Caco-2 (cell line): ENCODE measurements at regions not wholly inside any gene's neighbourhood (a gene's known extent, or its start where the extent isn't known, plus 50 kb on each side); places are given as distances from the start of the nearest gene placed in this dataset.

Experiments
- BruUV-seq: library from RNA; stranded (reverse); fragments of 400-500 nt; replicated peaks from 2 replicates; lab custom pipeline; 2021; lab: Mats Ljungman, UMichigan
- CTCF ChIA-PET: fragments of 300-600 bp; sonication (Branson Sonifier 250); formaldehyde crosslinking; loops from one replicate; lab custom pipeline; 2022; ENCODE audit warnings: antibody characterized with exemption; lab: Charles Lee
- POLR2A ChIA-PET: fragments of 300-600 bp; sonication (Branson Sonifier 250); formaldehyde crosslinking; loops from one replicate; lab custom pipeline; 2022; ENCODE audit warnings: antibody characterized with exemption; lab: Charles Lee
- DNase-seq, 2 experiments: peaks; one replicate each; pipeline versions ENCODE4 v3.0.0 to v3.0.0-alpha.2; 2020 to 2022
- H3K27me3 ChIP-seq: replicated peaks from 2 replicates; pipeline ENCODE4 v1.6.0; 2011; ENCODE audit warnings: low read length; ENCODE audit not compliant: control insufficient read depth, insufficient read depth
- H3K36me3 ChIP-seq: 2 replicates; pipeline ENCODE4 v1.5.1; 2011; ENCODE audit warnings: low read length; ENCODE audit not compliant: control insufficient read depth, insufficient read depth
- H3K4me1 ChIP-seq: fragments of 250-450 bp; sonication (Bioruptor Pico); 2 replicates; pipeline ENCODE4 v1.5.1; 2020; ENCODE audit warnings: mild to moderate bottlenecking
- H3K4me3 ChIP-seq: 2 replicates; pipeline ENCODE4 v1.5.1; 2011; ENCODE audit warnings: low read depth, mild to moderate bottlenecking, control low read depth, low read length
- H3K9me3 ChIP-seq: fragments of 250-450 bp; sonication (Bioruptor Pico); 2 replicates; pipeline ENCODE4 v1.5.1; 2020; ENCODE audit warnings: mild to moderate bottlenecking, moderate library complexity
- H3K27ac Mint-ChIP-seq: one replicate; pipeline ENCODE4 v1.8.0; 2022; ENCODE audit warnings: mixed read lengths; ENCODE audit not compliant: unreplicated experiment
- H3K27me3 Mint-ChIP-seq: one replicate; pipeline ENCODE4 v1.8.0; 2022; ENCODE audit warnings: mixed read lengths; ENCODE audit not compliant: insufficient read depth, unreplicated experiment
- H3K36me3 Mint-ChIP-seq: one replicate; pipeline ENCODE4 v1.8.0; 2022; ENCODE audit warnings: mild to moderate bottlenecking, mixed read lengths; ENCODE audit not compliant: insufficient read depth, unreplicated experiment
- H3K4me1 Mint-ChIP-seq: one replicate; pipeline ENCODE4 v1.8.0; 2022; ENCODE audit warnings: low read depth, mixed read lengths; ENCODE audit not compliant: unreplicated experiment
- H3K4me3 Mint-ChIP-seq: one replicate; pipeline ENCODE4 v1.8.0; 2022; ENCODE audit warnings: mild to moderate bottlenecking, moderate library complexity, mixed read lengths; ENCODE audit not compliant: unreplicated experiment
- H3K9me3 Mint-ChIP-seq: one replicate; pipeline ENCODE4 v1.8.0; 2022; ENCODE audit warnings: mixed read lengths; ENCODE audit not compliant: unreplicated experiment
- intact Hi-C: fragments of 100-400 bp; cut with micrococcal nuclease; formaldehyde crosslinking; loops from one replicate; pipeline ENCODE4 v1.10.0; 2022; ENCODE audit not compliant: unreplicated experiment
- TF ChIP-seq, protein P1 (sequence below), 2 experiments: fragments of 200-600 bp in 1 of 2; IDR thresholded peaks; 1 replicate in 1 of 2; 2 replicates in 1 of 2; pipeline versions ENCODE4 v1.5.1 to v1.8.0; 2011 to 2022; ENCODE audit warnings: antibody characterized with exemption in 1 of 2, control low read depth in 1 of 2, inconsistent platforms in 1 of 2, low read depth in 1 of 2, low read length in 1 of 2, mild to moderate bottlenecking in 1 of 2, moderate library complexity in 1 of 2; ENCODE audit not compliant: insufficient read depth in 1 of 2, severe bottlenecking in 1 of 2, unreplicated experiment in 1 of 2

DNA sequence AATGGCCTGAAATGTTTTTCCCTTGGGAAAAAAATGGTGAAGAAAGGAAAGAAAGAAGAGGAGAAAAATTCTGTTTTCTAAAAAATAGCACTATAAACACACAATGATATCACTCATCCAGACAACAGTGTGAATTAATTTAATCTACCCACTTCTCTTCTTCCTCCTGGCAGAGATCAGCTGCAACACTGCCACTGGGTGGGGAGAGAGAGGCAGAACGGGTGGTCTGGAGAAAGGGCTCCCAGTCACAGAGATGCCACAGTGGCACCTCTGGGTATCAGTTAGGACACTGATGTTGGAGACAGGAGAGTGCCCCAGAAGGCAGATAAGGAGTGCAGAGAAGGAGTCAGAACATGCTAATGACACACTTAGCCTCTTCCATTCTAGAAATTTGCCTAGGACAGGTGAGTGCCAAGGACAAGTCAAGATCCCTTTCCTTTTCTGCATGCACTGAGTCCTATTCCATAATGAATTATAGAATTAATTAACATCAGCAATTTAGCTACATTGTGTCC, 168.6 kb downstream of the SUCLA2 start:
- Histone ChIP-seq H3K9me3 (no peaks in the 10 kb centered on the region), H3K36me3 (no peaks in the 10 kb centered on the region), H3K4me1 (no peaks in the 10 kb centered on the region), H3K27me3 (no peaks in the 10 kb centered on the region), H3K4me3 (no peak overlapping the region)
- no peak overlapping the region for H3K4me3 Mint-ChIP-seq
- ChIA-PET POLR2A (no interaction called here), CTCF (no interaction called here)
- H3K9me3 Mint-ChIP-seq: no peaks in the 10 kb centered on the region
- intact Hi-C loops: no loop called here
- no peaks in the 10 kb centered on the region for H3K4me1 Mint-ChIP-seq
- TF ChIP-seq, protein P1, sequence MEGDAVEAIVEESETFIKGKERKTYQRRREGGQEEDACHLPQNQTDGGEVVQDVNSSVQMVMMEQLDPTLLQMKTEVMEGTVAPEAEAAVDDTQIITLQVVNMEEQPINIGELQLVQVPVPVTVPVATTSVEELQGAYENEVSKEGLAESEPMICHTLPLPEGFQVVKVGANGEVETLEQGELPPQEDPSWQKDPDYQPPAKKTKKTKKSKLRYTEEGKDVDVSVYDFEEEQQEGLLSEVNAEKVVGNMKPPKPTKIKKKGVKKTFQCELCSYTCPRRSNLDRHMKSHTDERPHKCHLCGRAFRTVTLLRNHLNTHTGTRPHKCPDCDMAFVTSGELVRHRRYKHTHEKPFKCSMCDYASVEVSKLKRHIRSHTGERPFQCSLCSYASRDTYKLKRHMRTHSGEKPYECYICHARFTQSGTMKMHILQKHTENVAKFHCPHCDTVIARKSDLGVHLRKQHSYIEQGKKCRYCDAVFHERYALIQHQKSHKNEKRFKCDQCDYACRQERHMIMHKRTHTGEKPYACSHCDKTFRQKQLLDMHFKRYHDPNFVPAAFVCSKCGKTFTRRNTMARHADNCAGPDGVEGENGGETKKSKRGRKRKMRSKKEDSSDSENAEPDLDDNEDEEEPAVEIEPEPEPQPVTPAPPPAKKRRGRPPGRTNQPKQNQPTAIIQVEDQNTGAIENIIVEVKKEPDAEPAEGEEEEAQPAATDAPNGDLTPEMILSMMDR (IDR thresholded peaks at IDR 0.05; ENCODE audit: insufficient read depth in 1 of 2, low read depth in 1 of 2, low read length in 1 of 2, severe bottlenecking in 1 of 2, unreplicated experiment in 1 of 2): no peak
- no peak overlapping the region for H3K27ac Mint-ChIP-seq
- no TSS peak for BruUV-seq
- H3K27me3 Mint-ChIP-seq: no peaks in the 10 kb centered on the region
- peaks cover 4% of the 10 kb centered on the region for H3K36me3 Mint-ChIP-seq
- no peak for DNase-seq

GRCh38 chr13:47831265-47831664, 169.8 kb downstream of the SUCLA2 start:
- Histone ChIP-seq H3K4me1 (no peaks in the 10 kb centered on the region), H3K36me3 (no peaks in the 10 kb centered on the region), H3K27me3 (no peaks in the 10 kb centered on the region), H3K9me3 (no peaks in the 10 kb centered on the region), H3K4me3 (no peak overlapping the region)
- H3K27ac Mint-ChIP-seq: no peak overlapping the region
- TF ChIP-seq, protein P1 (IDR thresholded peaks at IDR 0.05; ENCODE audit: insufficient read depth in 1 of 2, low read depth in 1 of 2, low read length in 1 of 2, severe bottlenecking in 1 of 2, unreplicated experiment in 1 of 2): no peak
- H3K9me3 Mint-ChIP-seq: peaks cover 5% of the 10 kb centered on the region
- no peak for DNase-seq
- no peak overlapping the region for H3K4me3 Mint-ChIP-seq
- peaks cover 4% of the 10 kb centered on the region for H3K36me3 Mint-ChIP-seq
- BruUV-seq: no TSS peak
- no peaks in the 10 kb centered on the region for H3K4me1 Mint-ChIP-seq
- POLR2A ChIA-PET: no interaction called here
- H3K27me3 Mint-ChIP-seq: no peaks in the 10 kb centered on the region
- intact Hi-C loops: no loop called here
- CTCF ChIA-PET: no interaction called here

- Histone ChIP-seq H3K27me3 (no peaks in the 10 kb centered on the region), H3K36me3 (no peaks in the 10 kb centered on the region), H3K9me3 (no peaks in the 10 kb centered on the region), H3K4me1 (no peaks in the 10 kb centered on the region), H3K4me3 (no peak overlapping the region)
- no peaks in the 10 kb centered on the region for H3K4me1 Mint-ChIP-seq
- no peaks in the 10 kb centered on the region for H3K36me3 Mint-ChIP-seq
- intact Hi-C loops: no loop called here
- ChIA-PET POLR2A (no interaction called here), CTCF (no interaction called here)
- DNase-seq: no peak
- H3K27me3 Mint-ChIP-seq: no peaks in the 10 kb centered on the region
- H3K4me3 Mint-ChIP-seq: no peak overlapping the region
- no peak overlapping the region for H3K27ac Mint-ChIP-seq
- TF ChIP-seq, protein P1 (IDR thresholded peaks at IDR 0.05; ENCODE audit: insufficient read depth in 1 of 2, low read depth in 1 of 2, low read length in 1 of 2, severe bottlenecking in 1 of 2, unreplicated experiment in 1 of 2): no peak
- no TSS peak for BruUV-seq
- peaks cover 18% of the 10 kb centered on the region for H3K9me3 Mint-ChIP-seq
Measured at GRCh38 chr13:47829690-47830089, 171.4 kb downstream of the SUCLA2 start.
